ENCODE measurements at regions not wholly inside any gene's neighbourhood (a gene's known extent, or its start where the extent isn't known, plus 50 kb on each side); places are given as distances from the start of the nearest gene placed in this dataset.

- no peak for TF ChIP-seq CTCF (conservative IDR thresholded peaks at IDR 0.05 in 1 of 2, IDR thresholded peaks at IDR 0.05 in 1 of 2; ENCODE audit: low read depth in 1 of 2, low read length in 2 of 2)
- no peak for TF ChIP-seq EZH2 (IDR thresholded peaks at IDR 0.05; ENCODE audit: low read length, missing control alignments)
Measured at GRCh38 chr3:124425972-124426371, 304.3 kb upstream of the UMPS start.

Data from fibroblast of lung (primary cell).